SK-N-SH (cell line): ENCODE measurements at regions not wholly inside any gene's neighbourhood (a gene's known extent, or its start where the extent isn't known, plus 50 kb on each side); places are given as distances from the start of the nearest gene placed in this dataset.

Experiments
- CTCF ChIA-PET: fragments of 300-600, 350-600 bp; formaldehyde crosslinking; extraction: SDS; loops from one replicate; lab custom pipeline; 2021; lab: Yijun Ruan, JAX
- POLR2A ChIA-PET: fragments of 350-600 bp; sonication (Branson Sonifier 250); formaldehyde crosslinking; extraction: SDS; loops from one replicate; lab custom pipeline; 2020; ENCODE audit warnings: antibody characterized with exemption, inconsistent platforms; lab: Yijun Ruan, JAX
- DNase-seq: peaks from one replicate; pipeline ENCODE4 v3.0.0; 2012
- H2AFZ ChIP-seq: fragments of 200-600 bp; sonication (generic); 2 replicates; pipeline ENCODE4 v1.8.1; 2016; ENCODE audit warnings: antibody characterized with exemption, mild to moderate bottlenecking, low read depth
- H3F3A ChIP-seq: fragments of 200-600 bp; sonication (generic); replicated peaks from 2 replicates; pipeline ENCODE3; 2016; ENCODE audit warnings: antibody characterized with exemption, mild to moderate bottlenecking; ENCODE audit not compliant: insufficient read depth
- H3K27ac ChIP-seq, 2 experiments: fragments of 200-500 bp in 1 of 2; fragments of 200-600 bp in 1 of 2; sonication (Bioruptor generic) in 1 of 2; sonication (generic), shearing (Covaris generic) in 1 of 2; 2 replicates each; pipeline versions ENCODE4 v1.5.1 to v1.6.1; 2014 to 2016; ENCODE audit warnings: low read depth in 2 of 2, inconsistent platforms in 1 of 2, low read length in 1 of 2, mild to moderate bottlenecking in 1 of 2, mixed read lengths in 1 of 2
- H3K27me3 ChIP-seq: fragments of 200-600 bp; sonication (generic), shearing (Covaris generic); 2 replicates; pipeline ENCODE4 v1.6.1; 2016; ENCODE audit warnings: mixed run types; ENCODE audit not compliant: insufficient read depth
- H3K36me3 ChIP-seq, 2 experiments: fragments of 200-500 bp in 1 of 2; fragments of 200-600 bp in 1 of 2; sonication (Bioruptor generic) in 1 of 2; sonication (generic) in 1 of 2; replicated peaks in 1 of 2; 2 replicates each; pipeline versions ENCODE3 to v1.5.1; 2014 to 2016; ENCODE audit warnings: low read length in 1 of 2, mild to moderate bottlenecking in 1 of 2; ENCODE audit not compliant: insufficient read depth in 2 of 2, control insufficient read depth in 1 of 2
- H3K4me1 ChIP-seq, 2 experiments: fragments of 200-500 bp in 1 of 2; fragments of 200-600 bp in 1 of 2; sonication (Bioruptor generic) in 1 of 2; sonication (generic), shearing (Covaris generic) in 1 of 2; 2 replicates each; pipeline versions ENCODE4 v1.5.1 to v1.6.1; 2014 to 2016; ENCODE audit warnings: low read depth in 1 of 2, low read length in 1 of 2, mixed run types in 1 of 2; ENCODE audit not compliant: insufficient read depth in 2 of 2, control insufficient read depth in 1 of 2
- H3K4me2 ChIP-seq: fragments of 200-600 bp; sonication (generic), shearing (Covaris generic); 2 replicates; pipeline ENCODE4 v1.6.1; 2017; ENCODE audit warnings: mixed run types
- H3K4me3 ChIP-seq, 2 experiments: fragments of 200-500 bp in 1 of 2; fragments of 200-600 bp in 1 of 2; sonication (Bioruptor generic) in 1 of 2; sonication (generic), shearing (Covaris generic) in 1 of 2; 2 replicates each; pipeline versions ENCODE4 v1.5.1 to v1.8.1; 2014 to 2016; ENCODE audit warnings: low read depth in 2 of 2, inconsistent platforms in 1 of 2, low read length in 1 of 2, mild to moderate bottlenecking in 1 of 2, mixed read lengths in 1 of 2, moderate library complexity in 1 of 2
- H3K79me2 ChIP-seq: fragments of 200-600 bp; sonication (generic); 2 replicates; pipeline ENCODE4 v1.8.1; 2017; ENCODE audit warnings: mild to moderate bottlenecking; ENCODE audit not compliant: insufficient read depth
- H3K9ac ChIP-seq: fragments of 200-600 bp; sonication (generic); 2 replicates; pipeline ENCODE4 v1.6.1; 2017; ENCODE audit warnings: mixed run types
- H3K9me2 ChIP-seq: fragments of 200-600 bp; sonication (generic); 2 replicates; pipeline ENCODE4 v1.6.1; 2017; ENCODE audit warnings: mixed run types
- H3K9me3 ChIP-seq: fragments of 200-600 bp; sonication (generic); 2 replicates; pipeline ENCODE4 v1.6.1; 2017; ENCODE audit warnings: mixed run types, mild to moderate bottlenecking, moderate library complexity
- H4K20me1 ChIP-seq: fragments of 200-600 bp; sonication (generic); 2 replicates; pipeline ENCODE4 v1.6.1; 2017; ENCODE audit warnings: mild to moderate bottlenecking, mixed run types; ENCODE audit not compliant: insufficient read depth
- CHD2 ChIP-seq: fragments of 150-350 bp; IDR thresholded peaks from 2 replicates; pipeline ENCODE4 v1.6.1; 2018; ENCODE audit warnings: low read length; ENCODE audit not compliant: partially characterized antibody
- EP300 ChIP-seq, 2 experiments: IDR thresholded peaks; 2 replicates each; pipeline versions ENCODE4 v1.4.0 to v1.6.1; 2012; ENCODE audit warnings: borderline replicate concordance in 1 of 2, low read depth in 1 of 2, low read length in 1 of 2
- EZH2phosphoT487 ChIP-seq: fragments of 200-600 bp; sonication (generic); IDR thresholded peaks from 2 replicates; pipeline ENCODE4 v1.6.1; 2017; ENCODE audit warnings: low read depth, mixed run types, mild to moderate bottlenecking, antibody characterized with exemption, moderate library complexity, borderline replicate concordance
- FOXJ3 ChIP-seq: sonication (generic); formaldehyde crosslinking; IDR thresholded peaks from 2 replicates; pipeline ENCODE4 v1.5.1; 2020; ENCODE audit warnings: mild to moderate bottlenecking, missing genetic modification reagents
- MAX ChIP-seq: IDR thresholded peaks from 2 replicates; pipeline ENCODE4 v1.4.0; 2012; ENCODE audit warnings: low read depth
- NFIC ChIP-seq: IDR thresholded peaks from 2 replicates; pipeline ENCODE4 v1.4.0; 2012; ENCODE audit warnings: borderline replicate concordance
- PBX3 ChIP-seq: IDR thresholded peaks from 2 replicates; pipeline ENCODE4; 2012
- RCOR1 ChIP-seq: fragments of 150-350 bp; IDR thresholded peaks from 2 replicates; pipeline ENCODE4 v1.6.1; 2017; ENCODE audit warnings: antibody characterized with exemption, low read length
- REST ChIP-seq: IDR thresholded peaks from 2 replicates; pipeline ENCODE4 v1.6.1; 2012; ENCODE audit warnings: mild to moderate bottlenecking, low read depth, low read length, moderate library complexity
- TAF1 ChIP-seq: IDR thresholded peaks from 2 replicates; pipeline ENCODE4 v1.6.1; 2012; ENCODE audit warnings: low read depth, mild to moderate bottlenecking, low read length, moderate library complexity, borderline replicate concordance
- TCF12 ChIP-seq: IDR thresholded peaks from 2 replicates; pipeline ENCODE4 v1.4.0; 2012
- TEAD4 ChIP-seq: IDR thresholded peaks from 2 replicates; pipeline ENCODE4 v1.4.0; 2012; ENCODE audit warnings: mild to moderate bottlenecking, borderline replicate concordance; ENCODE audit not compliant: insufficient read depth
- USF1 ChIP-seq: IDR thresholded peaks from 2 replicates; pipeline ENCODE4 v1.4.0; 2012; ENCODE audit warnings: low read depth, borderline replicate concordance
- USF2 ChIP-seq: fragments of 150-350 bp; IDR thresholded peaks from 2 replicates; pipeline ENCODE4 v1.6.1; 2017; ENCODE audit warnings: antibody characterized with exemption, low read length, low read depth, borderline replicate concordance
- YY1 ChIP-seq: IDR thresholded peaks from 2 replicates; pipeline ENCODE4 v1.4.0; 2012; ENCODE audit warnings: low read depth, mild to moderate bottlenecking
- WGBS: methylation state at CpG from one replicate; pipeline ENCODE4 v1.1.6; 2017; ENCODE audit warnings: low lambda C conversion rate; 5-methylcytosine and 5-hydroxymethylcytosine counted together

GRCh38 chr2:206375956-206376355, 67.4 kb upstream of the ADAM23 start:
- Histone ChIP-seq H3K9me2 (no peaks in the 10 kb centered on the region), H3K27ac (no peak overlapping the region), H3F3A (no peaks in the 10 kb centered on the region), H2AFZ (no peak overlapping the region), H3K4me2 (no peak overlapping the region), H3K79me2 (no peaks in the 10 kb centered on the region), H3K9ac (no peak overlapping the region), H3K4me1 (no peaks in the 10 kb centered on the region), H3K27me3 (no peaks in the 10 kb centered on the region), H3K9me3 (peaks cover 6% of the 10 kb centered on the region; the same call in 1 of the 2 replicates), H3K4me3 (no peak overlapping the region), H3K36me3 (no peaks in the 10 kb centered on the region), H4K20me1 (no peaks in the 10 kb centered on the region)
- TF ChIP-seq EP300 (IDR thresholded peaks at IDR 0.05; ENCODE audit: borderline replicate concordance in 1 of 2, low read depth in 1 of 2, low read length in 1 of 2) (no peak), MAX (no peak)
- POLR2A ChIA-PET, result no interaction called here
- CTCF ChIA-PET, result no interaction called here
- DNase-seq, result no peak

GRCh38 chr2:206378835-206379234, 64.5 kb upstream of the ADAM23 start:
- H3F3A ChIP-seq, result no peaks in the 10 kb centered on the region
- no peak overlapping the region for H3K27ac ChIP-seq
- no peaks in the 10 kb centered on the region for H3K27me3 ChIP-seq
- H3K4me1 ChIP-seq, result no peaks in the 10 kb centered on the region
- no peak overlapping the region for H3K4me3 ChIP-seq
- H3K79me2 ChIP-seq, result no peaks in the 10 kb centered on the region
- CTCF ChIA-PET, result interaction anchor here (1.1 kb wide), 1 partner anchor 214 kb away, joined by 3 read pairs; no protein-coding TSS in a partner anchor
- TF ChIP-seq YY1, result no peak
- no peak for TF ChIP-seq TAF1
- no peak for TF ChIP-seq TEAD4
- no peak for TF ChIP-seq RCOR1
- no peak for TF ChIP-seq USF1
- TF ChIP-seq CHD2, result no peak
- no peak for TF ChIP-seq NFIC
- TF ChIP-seq EZH2phosphoT487, result no peak
- no peak for TF ChIP-seq REST
- TF ChIP-seq USF2, result no peak
- TF ChIP-seq FOXJ3 (CRISPR knock-in tag), result no peak
- TF ChIP-seq TCF12, result no peak
- TF ChIP-seq PBX3, result no peak
- DNase-seq, result no peak
- POLR2A ChIA-PET, result no interaction called here
- 45% methylated on average over 4 of the region's 4 CpGs for WGBS
- no peaks in the 10 kb centered on the region for H3K9me2 ChIP-seq
- no peak overlapping the region for H3K9ac ChIP-seq
- H3K9me3 ChIP-seq, result peaks cover 6% of the 10 kb centered on the region; the same call in 1 of the 2 replicates
- no peaks in the 10 kb centered on the region for H3K36me3 ChIP-seq
- no peaks in the 10 kb centered on the region for H4K20me1 ChIP-seq
- no peak overlapping the region for H2AFZ ChIP-seq
- H3K4me2 ChIP-seq, result no peak overlapping the region
